ENCODE measurements at regions not wholly inside any gene's neighbourhood (a gene's known extent, or its start where the extent isn't known, plus 50 kb on each side); places are given as distances from the start of the nearest gene placed in this dataset.
"Not testable (repeated sequence)": the region's sequence is repeated elsewhere in the genome, so short reads cannot be mapped to it uniquely, and the experiment has no call there.

DNA sequence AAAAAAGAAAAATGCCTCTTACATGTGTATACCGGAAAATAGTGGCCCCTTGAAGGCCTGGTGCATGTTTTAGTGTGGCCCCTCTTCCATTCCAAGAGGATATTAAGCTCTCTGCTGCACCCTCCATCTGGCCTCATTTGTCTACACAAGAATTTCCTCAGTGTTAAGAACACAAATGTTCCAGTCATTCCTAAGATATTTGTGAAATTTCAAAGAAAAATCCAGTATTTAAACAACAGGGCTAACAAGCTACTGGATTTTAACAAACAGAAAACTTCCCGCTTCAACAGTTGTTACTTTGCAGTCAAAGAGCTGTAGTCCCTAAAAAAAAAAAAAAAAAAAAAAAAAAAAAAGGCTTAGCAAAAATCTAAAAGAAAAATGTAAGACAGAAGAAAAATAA, 137.5 kb downstream of the ARRDC4 start:
- not testable (repeated sequence) for H3K79me2 ChIP-seq (ENCODE audit: insufficient read depth, low read length); H3K27me3 ChIP-seq (ENCODE audit: insufficient read depth, low read length); H3K9me3 ChIP-seq (ENCODE audit: low read length); H3K4me2 ChIP-seq (ENCODE audit: low read length); H2AFZ ChIP-seq (ENCODE audit: low read length); H4K20me1 ChIP-seq (ENCODE audit: insufficient read depth, low read length); H3K36me3 ChIP-seq (ENCODE audit: insufficient read depth, low read length); H3K9ac ChIP-seq (ENCODE audit: low read length); H3K27ac ChIP-seq (ENCODE audit: low read depth, low read length, poor library complexity, severe bottlenecking); H3K4me3 ChIP-seq (ENCODE audit: low read depth, low read length, poor library complexity, severe bottlenecking); H3F3A ChIP-seq (ENCODE audit: insufficient read depth, low read length); H3K4me1 ChIP-seq (ENCODE audit: insufficient read depth, low read length, severe bottlenecking); H3K9me2 ChIP-seq (ENCODE audit: low read depth, low read length)

DNA sequence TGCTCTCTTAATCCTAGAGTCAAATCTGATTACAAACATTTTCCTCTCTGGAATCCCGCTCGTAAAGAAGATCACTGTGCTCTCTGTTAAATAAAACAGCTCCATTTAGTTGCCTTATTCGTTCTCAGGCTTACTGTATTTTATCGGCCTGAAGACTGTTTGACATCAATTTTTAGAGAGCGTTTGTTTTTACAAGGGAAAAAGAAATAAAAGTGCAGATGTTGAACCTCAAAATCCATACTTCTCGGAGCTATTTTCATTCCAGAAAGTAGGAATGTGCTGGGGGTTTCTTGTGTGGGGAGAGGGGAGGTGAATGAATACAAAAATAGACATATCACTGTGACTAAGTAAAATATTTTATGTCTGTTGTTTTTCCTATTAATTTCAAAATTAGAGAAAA, 140.1 kb downstream of the ARRDC4 start:
- not testable (repeated sequence) for H3K9ac ChIP-seq (ENCODE audit: low read length); H3K9me3 ChIP-seq (ENCODE audit: low read length); H3F3A ChIP-seq (ENCODE audit: insufficient read depth, low read length); H2AFZ ChIP-seq (ENCODE audit: low read length); H3K36me3 ChIP-seq (ENCODE audit: insufficient read depth, low read length); H3K4me1 ChIP-seq (ENCODE audit: insufficient read depth, low read length, severe bottlenecking); H3K9me2 ChIP-seq (ENCODE audit: low read depth, low read length); H3K79me2 ChIP-seq (ENCODE audit: insufficient read depth, low read length); H3K4me3 ChIP-seq (ENCODE audit: low read depth, low read length, poor library complexity, severe bottlenecking); H4K20me1 ChIP-seq (ENCODE audit: insufficient read depth, low read length); H3K27me3 ChIP-seq (ENCODE audit: insufficient read depth, low read length); H3K27ac ChIP-seq (ENCODE audit: low read depth, low read length, poor library complexity, severe bottlenecking); H3K4me2 ChIP-seq (ENCODE audit: low read length)

DNA sequence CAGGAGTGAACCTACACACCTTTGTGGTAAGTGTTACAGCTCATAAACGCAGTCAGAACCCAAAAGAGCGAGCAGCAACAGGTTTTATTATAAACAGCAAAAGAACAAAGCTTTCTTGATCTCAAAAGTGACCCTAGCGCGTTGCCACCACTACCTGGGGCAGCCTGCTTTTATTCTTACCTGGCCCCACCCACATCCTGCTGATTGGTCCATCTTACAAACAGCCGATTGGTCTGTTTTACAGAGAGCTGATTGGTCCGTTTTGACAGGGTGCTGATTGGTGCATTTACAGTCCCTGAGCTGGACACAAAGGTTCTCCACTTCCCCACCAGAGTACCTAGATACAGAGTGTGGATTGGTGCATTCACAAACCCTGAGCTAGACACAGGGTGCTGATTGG, 143.1 kb downstream of the ARRDC4 start:
- Histone ChIP-seq H3K27me3 (ENCODE audit: insufficient read depth, low read length) (no peaks in the 10 kb centered on the region; the same call in 1 of the 2 replicates), H3K4me3 (ENCODE audit: low read depth, low read length, poor library complexity, severe bottlenecking) (no peak overlapping the region), H2AFZ (ENCODE audit: low read length) (no peak overlapping the region), H3K4me2 (ENCODE audit: low read length) (no peak overlapping the region), H3K9me3 (ENCODE audit: low read length) (no peaks in the 10 kb centered on the region), H3K9ac (ENCODE audit: low read length) (no peak overlapping the region), H3K4me1 (ENCODE audit: insufficient read depth, low read length, severe bottlenecking) (no peaks in the 10 kb centered on the region), H4K20me1 (ENCODE audit: insufficient read depth, low read length) (no peaks in the 10 kb centered on the region), H3K79me2 (ENCODE audit: insufficient read depth, low read length) (no peaks in the 10 kb centered on the region), H3F3A (ENCODE audit: insufficient read depth, low read length) (no peaks in the 10 kb centered on the region), H3K36me3 (ENCODE audit: insufficient read depth, low read length) (no peaks in the 10 kb centered on the region; the same call in 1 of the 2 replicates), H3K27ac (ENCODE audit: low read depth, low read length, poor library complexity, severe bottlenecking) (no peak overlapping the region), H3K9me2 (ENCODE audit: low read depth, low read length) (no peaks in the 10 kb centered on the region)
- TF ChIP-seq EZH2 (IDR thresholded peaks at IDR 0.05; ENCODE audit: borderline replicate concordance, low read length) = no peak
- TF ChIP-seq, protein P1, sequence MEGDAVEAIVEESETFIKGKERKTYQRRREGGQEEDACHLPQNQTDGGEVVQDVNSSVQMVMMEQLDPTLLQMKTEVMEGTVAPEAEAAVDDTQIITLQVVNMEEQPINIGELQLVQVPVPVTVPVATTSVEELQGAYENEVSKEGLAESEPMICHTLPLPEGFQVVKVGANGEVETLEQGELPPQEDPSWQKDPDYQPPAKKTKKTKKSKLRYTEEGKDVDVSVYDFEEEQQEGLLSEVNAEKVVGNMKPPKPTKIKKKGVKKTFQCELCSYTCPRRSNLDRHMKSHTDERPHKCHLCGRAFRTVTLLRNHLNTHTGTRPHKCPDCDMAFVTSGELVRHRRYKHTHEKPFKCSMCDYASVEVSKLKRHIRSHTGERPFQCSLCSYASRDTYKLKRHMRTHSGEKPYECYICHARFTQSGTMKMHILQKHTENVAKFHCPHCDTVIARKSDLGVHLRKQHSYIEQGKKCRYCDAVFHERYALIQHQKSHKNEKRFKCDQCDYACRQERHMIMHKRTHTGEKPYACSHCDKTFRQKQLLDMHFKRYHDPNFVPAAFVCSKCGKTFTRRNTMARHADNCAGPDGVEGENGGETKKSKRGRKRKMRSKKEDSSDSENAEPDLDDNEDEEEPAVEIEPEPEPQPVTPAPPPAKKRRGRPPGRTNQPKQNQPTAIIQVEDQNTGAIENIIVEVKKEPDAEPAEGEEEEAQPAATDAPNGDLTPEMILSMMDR (IDR thresholded peaks at IDR 0.05; ENCODE audit: low read length) = no peak

DNA sequence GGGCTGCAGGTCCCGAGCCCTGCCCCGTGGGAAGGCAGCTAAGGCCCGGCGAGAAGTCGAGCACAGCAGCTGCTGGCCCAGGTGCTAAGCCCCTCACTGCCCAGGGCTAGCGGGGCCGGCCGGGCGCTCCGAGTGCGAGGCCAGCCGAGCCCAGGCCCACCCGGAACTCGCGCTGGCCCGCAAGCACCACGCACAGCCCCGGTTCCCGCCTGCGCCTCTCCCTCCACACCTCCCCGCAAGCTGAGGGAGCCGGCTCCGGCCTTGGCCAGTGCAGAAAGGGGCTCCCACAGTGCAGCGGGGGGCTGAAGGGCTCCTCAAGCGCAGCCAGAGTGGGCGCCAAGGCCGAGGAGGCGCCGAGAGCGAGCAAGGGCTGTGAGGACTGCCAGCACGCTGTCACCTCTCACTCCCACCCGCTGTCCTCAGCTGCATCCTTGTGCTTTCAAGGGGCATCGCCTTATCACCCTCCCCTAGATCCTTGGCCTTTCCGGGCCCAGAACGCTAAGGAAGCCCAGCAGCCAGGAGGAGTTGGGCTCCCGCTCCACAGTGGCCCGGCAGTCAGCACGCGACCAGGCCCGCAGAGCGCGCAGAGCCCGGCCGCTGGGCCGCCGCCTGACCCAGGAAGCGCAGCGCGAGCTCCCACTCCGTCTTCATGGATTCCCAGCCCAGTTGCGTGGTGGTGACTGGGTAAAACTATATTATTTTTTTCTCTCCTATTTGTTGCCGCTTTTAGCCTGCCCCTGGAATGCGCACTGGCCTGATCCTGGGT, 144.1 kb downstream of the ARRDC4 start:
- not testable (repeated sequence) for H3K4me1 ChIP-seq (ENCODE audit: insufficient read depth, low read length, severe bottlenecking); H2AFZ ChIP-seq (ENCODE audit: low read length); H3F3A ChIP-seq (ENCODE audit: insufficient read depth, low read length); H3K9me2 ChIP-seq (ENCODE audit: low read depth, low read length); H4K20me1 ChIP-seq (ENCODE audit: insufficient read depth, low read length); H3K9me3 ChIP-seq (ENCODE audit: low read length); H3K79me2 ChIP-seq (ENCODE audit: insufficient read depth, low read length); H3K4me2 ChIP-seq (ENCODE audit: low read length); H3K9ac ChIP-seq (ENCODE audit: low read length); H3K27me3 ChIP-seq (ENCODE audit: insufficient read depth, low read length); H3K4me3 ChIP-seq (ENCODE audit: low read depth, low read length, poor library complexity, severe bottlenecking); H3K27ac ChIP-seq (ENCODE audit: low read depth, low read length, poor library complexity, severe bottlenecking); H3K36me3 ChIP-seq (ENCODE audit: insufficient read depth, low read length)

DNA sequence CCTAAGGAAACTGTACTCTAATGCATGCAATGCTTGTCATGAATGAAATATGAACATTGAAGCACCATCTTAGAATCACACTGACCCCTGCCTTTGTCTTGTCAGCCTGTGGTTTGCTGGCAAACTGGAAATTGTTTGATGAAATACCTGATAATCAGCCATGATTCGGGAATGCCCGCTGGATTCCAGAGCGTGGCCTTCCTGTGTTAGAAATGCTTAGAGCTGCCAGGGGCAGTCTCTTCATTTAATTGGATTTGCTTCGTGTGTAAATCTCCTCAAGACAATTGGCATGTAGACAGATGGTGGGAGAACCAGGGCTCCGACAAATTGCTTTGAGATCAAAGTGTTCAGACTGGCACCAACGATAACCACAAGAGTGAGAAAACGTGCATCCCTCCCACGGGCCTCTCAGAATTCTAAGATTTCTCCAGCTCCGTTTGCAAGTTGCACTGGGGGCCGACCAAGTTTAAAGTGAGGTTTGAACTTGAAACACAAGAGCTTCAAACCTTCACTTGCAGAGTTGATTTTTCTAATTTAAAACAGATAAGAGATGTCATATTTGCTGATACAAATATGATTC, 146.2 kb downstream of the ARRDC4 start:
- H3K27me3 ChIP-seq (ENCODE audit: insufficient read depth, low read length); H3K9ac ChIP-seq (ENCODE audit: low read length); H3F3A ChIP-seq (ENCODE audit: insufficient read depth, low read length); H3K27ac ChIP-seq (ENCODE audit: low read depth, low read length, poor library complexity, severe bottlenecking); H3K36me3 ChIP-seq (ENCODE audit: insufficient read depth, low read length); H3K4me2 ChIP-seq (ENCODE audit: low read length); H3K9me3 ChIP-seq (ENCODE audit: low read length); H3K4me3 ChIP-seq (ENCODE audit: low read depth, low read length, poor library complexity, severe bottlenecking); H4K20me1 ChIP-seq (ENCODE audit: insufficient read depth, low read length); H3K9me2 ChIP-seq (ENCODE audit: low read depth, low read length); H3K79me2 ChIP-seq (ENCODE audit: insufficient read depth, low read length); H2AFZ ChIP-seq (ENCODE audit: low read length); H3K4me1 ChIP-seq (ENCODE audit: insufficient read depth, low read length, severe bottlenecking): not testable (repeated sequence)
